ENCODE measurements at regions not wholly inside any gene's neighbourhood (a gene's known extent, or its start where the extent isn't known, plus 50 kb on each side); places are given as distances from the start of the nearest gene placed in this dataset.
A peak's percentile ranks its signal among the peaks of the same experiment; 100 is the strongest.
"Not testable (repeated sequence)": the region's sequence is repeated elsewhere in the genome, so short reads cannot be mapped to it uniquely, and the experiment has no call there.

GRCh38 chr5:106985174-106985573 is 685.6 kb downstream of the EFNA5 start:
- no peak for DNase-seq (ENCODE audit: low read depth)

GRCh38 chr5:106979178-106979577 is 691.6 kb downstream of the EFNA5 start:
- not testable (repeated sequence) for DNase-seq (ENCODE audit: low read depth)

DNA sequence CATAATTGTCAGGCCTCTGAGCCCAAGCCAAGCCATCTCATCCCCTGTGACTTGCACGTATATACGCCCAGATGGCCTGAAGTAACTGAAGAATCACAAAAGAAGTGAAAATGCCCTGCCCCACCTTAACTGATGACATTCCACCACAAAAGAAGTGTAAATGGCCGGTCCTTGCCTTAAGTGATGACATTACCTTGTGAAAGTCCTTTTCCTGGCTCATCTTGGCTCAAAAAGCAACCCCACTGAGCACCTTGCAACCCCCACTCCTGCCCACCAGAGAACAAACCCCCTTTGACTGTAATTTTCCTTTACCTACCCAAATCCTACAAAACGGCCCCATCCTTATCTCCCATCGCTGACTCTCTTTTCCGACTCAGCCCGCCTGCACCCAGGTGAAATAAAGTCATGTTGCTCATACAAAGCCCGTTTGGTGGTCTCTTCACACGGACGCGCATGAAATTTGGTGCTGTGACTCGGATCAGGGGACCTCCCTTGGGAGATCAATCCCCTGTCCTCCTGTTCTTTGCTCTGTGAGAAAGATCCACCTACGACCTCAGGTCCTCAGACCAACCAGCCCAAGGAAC is 692.1 kb downstream of the EFNA5 start:
- not testable (repeated sequence) for DNase-seq (ENCODE audit: low read depth)

GRCh38 chr5:106976363-106976762 is 694.4 kb downstream of the EFNA5 start:
- no peak for DNase-seq (ENCODE audit: low read depth)

- DNase-seq (ENCODE audit: low read depth): no peak
These were observed 696.5 kb downstream of the EFNA5 start for GRCh38 chr5:106974272-106974671.

GRCh38 chr5:106966686-106967315 is 703.9 kb downstream of the EFNA5 start:
- DNase-seq (ENCODE audit: low read depth): no peak

DNA sequence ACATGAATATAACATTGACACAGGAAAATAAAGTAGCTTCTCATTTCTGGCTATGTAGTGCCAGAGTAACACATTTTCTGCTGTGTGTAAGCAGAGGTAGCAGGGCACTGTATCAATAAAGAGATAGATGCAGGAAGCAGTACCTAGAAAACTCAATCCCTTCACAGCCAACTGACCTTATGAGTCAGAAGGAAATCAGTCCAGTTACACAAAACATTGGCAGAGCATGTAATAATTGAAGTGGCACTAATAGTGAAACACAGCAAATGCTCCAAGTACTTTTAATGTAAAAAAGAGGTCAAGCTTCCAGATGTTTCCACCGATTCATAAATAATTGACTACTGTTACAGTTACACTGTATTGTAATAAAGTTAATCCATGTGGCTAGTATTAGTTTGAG is 706.6 kb downstream of the EFNA5 start:
- DNase-seq (ENCODE audit: low read depth): peak; percentile 3

GRCh38 chr5:106963630-106964029 is 707.1 kb downstream of the EFNA5 start:
- no peak for DNase-seq (ENCODE audit: low read depth)

DNA sequence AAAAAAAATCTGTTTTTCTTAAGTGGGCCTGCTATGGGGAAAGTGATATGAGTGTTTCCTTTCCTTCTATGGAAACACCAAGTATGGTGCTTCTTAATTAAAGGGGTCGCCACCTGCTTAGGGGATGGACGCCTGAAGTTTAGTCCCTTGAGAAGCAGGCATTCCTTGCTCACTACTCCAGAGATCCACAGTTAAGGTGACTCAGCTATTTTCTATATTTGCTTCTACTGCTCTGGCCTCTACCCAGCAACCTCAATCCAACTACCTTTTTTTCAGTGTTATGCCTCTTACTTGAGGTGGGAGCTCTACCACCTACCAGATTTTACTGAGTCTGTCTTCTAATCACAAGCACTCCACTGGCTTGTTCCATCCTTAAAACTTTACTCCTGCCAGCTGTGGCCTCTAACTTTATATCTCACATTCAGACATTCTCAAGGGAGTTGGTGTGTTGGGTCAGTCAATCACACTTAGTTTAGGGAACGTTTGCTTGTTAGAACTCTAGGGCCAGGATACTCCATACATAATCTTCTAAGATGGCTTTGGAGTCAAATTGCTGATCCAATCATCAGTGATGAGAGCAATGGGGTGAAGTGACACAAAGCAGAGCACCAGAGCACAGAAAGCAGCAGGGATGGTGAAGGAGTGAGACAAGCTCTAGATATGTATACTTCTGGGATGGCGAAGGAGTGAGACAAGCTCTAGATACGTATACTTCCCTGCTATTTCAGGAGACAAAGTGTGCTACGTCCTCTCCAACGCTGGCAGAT is 708.1 kb downstream of the EFNA5 start:
- DNase-seq (ENCODE audit: low read depth): no peak

- no peak for DNase-seq (ENCODE audit: low read depth)
These were observed 711.4 kb downstream of the EFNA5 start for GRCh38 chr5:106959387-106959786.

DNA sequence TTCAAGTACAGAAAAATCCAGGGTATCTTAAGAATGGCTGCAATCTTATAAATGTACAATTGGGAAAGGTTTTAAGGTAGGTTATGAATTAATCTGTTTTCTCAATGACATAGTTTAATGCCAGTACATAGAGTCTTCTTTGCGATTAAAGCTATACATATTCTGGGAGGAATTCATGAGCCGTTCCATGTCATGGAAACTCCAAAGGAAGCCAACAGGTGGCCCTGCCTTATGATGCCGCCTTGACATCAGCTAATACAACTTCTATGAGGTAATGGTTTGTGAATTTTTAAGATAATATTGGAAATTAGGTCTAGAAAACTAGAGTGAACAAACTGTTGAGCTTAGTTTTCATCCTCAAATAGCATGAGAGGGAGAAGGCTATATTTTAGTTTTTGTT is 713.4 kb downstream of the EFNA5 start:
- no peak for DNase-seq (ENCODE audit: low read depth)

DNA sequence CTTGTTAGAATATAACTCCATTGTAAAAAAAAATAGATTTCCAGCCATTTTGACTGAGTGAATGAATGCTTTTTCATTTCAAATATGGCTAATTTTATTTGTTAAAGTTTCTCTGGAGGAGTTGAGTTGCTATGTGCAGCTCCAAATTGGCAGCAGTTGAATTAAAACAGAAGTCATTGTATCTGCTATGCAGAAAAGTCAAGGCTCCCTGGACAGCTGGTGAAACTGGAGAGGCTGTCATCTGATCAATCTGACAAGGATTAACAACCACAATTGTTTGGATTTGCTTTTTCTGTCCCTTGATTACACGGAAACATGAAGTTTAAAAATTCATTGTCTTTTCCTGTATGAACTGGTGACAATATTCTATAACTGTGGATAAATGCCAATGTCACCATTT is 713.9 kb downstream of the EFNA5 start:
- no peak for DNase-seq (ENCODE audit: low read depth)

DNA sequence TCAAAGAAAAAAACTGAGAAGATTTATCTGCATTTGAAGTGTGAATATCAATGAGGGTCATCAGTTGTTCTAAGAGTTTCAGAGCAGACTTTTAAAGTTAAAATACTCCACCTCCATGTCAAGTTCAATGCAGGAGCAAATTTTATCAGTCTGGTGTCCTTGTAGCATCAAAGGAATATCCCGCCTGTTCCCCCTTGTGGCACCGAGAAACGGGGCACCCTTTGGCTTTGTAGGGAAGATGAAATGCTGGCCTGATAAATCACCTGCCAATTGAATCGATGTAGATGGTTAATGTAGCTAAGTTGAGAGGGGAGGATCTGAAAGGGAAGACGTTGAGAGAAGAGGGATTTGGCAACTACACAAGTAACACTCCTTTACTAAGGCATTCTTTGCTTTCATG is 714.5 kb downstream of the EFNA5 start:
- no peak for DNase-seq (ENCODE audit: low read depth)

GRCh38 chr5:106940986-106941385 is 729.8 kb downstream of the EFNA5 start:
- DNase-seq (ENCODE audit: low read depth): no peak

- no peak for DNase-seq (ENCODE audit: low read depth)
These were observed 730.4 kb downstream of the EFNA5 start for GRCh38 chr5:106940301-106940846.

DNA sequence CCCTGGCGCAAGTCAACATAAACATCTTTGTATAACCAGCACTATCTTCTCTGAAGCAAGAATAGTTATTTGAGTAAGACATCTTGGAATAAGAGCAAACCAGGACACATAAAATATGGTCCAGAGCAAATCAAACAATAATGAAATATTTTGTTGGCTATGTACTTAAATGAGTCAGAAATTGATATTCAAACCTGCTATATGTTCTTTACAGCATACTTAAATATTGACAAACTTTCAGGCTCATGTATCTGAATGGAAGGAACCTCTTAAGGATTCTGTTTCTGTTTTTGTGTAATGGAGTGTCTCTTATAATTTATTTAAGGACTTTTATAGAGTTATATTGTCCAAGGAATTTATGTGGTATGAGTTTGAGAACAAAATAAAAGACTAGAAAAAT is 747.3 kb downstream of the EFNA5 start:
- no peak for DNase-seq (ENCODE audit: low read depth)

GRCh38 chr5:106921567-106921966 is 749.2 kb downstream of the EFNA5 start:
- no peak for DNase-seq (ENCODE audit: low read depth)

DNA sequence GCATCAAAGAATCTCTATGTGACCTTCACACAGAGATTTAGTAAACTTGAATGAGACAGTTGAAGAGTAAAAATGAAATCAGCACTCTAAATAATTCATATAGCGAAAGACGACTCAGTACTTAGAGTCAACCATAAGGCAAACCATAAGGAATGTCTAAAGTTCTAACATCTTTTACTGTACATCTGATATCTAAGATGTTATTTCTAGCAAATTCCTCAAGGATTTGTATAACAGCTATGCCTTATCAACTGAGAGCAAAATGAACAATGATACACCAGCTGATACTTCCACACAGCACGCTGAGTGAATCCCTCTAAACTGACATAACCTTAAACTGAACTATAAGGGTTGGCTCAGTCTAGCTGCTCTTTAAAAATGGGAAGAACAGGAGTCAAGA is 760.3 kb downstream of the EFNA5 start:
- no peak for DNase-seq (ENCODE audit: low read depth)

DNA sequence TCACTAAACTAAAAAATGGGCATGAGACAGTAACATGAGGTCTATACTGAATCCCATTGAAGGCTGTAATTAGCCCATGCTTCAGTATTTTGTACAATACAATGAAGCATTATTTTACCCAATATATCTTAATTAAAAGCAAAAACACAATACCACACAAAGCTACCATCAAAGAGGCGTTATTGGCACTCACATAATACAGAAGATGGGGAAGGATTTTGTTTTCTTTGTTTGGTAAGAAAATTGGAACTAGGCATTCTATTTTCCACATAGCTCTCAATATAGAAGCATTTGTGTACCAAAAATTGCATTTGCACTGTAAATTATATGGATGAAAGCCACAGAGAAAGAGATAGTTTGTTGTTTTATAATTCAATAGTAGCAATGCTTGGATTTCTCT is 761.0 kb downstream of the EFNA5 start:
- DNase-seq (ENCODE audit: low read depth): no peak

- no peak for DNase-seq (ENCODE audit: low read depth)
These were observed 762.8 kb downstream of the EFNA5 start for GRCh38 chr5:106907979-106908378.

GRCh38 chr5:106906199-106906598 is 764.5 kb downstream of the EFNA5 start:
- no peak for DNase-seq (ENCODE audit: low read depth)

- no peak for DNase-seq (ENCODE audit: low read depth)
These were observed 775.8 kb downstream of the EFNA5 start for GRCh38 chr5:106894964-106895363.

- DNase-seq (ENCODE audit: low read depth): no peak
These were observed 788.7 kb downstream of the EFNA5 start for GRCh38 chr5:106882035-106882434.

Measured in fibroblast of gingiva (primary cell).